ENCODE measurements at regions not wholly inside any gene's neighbourhood (a gene's known extent, or its start where the extent isn't known, plus 50 kb on each side); places are given as distances from the start of the nearest gene placed in this dataset.

DNA sequence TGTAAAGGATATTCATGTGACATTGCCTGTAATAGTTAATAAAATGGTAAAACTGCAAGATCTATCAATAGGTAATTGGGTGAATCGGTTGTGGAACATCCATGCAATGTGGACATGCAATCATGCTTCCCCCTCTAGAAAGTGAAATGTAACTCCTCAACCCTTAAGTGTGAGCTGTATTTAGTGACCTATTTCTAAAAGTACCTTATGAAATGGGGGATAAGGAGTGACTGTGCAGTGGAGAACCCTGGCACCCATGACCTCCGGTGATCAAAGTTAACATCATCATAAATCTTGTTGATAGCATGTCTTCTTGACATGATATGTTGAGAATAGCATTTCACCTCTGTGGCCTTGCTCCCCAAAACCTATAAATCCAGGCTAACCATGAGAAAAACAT is 53.6 kb upstream of the PPARGC1A start:
- Histone ChIP-seq H4K20me1 (replicated peaks in 1 of 2; ENCODE audit: control insufficient read depth in 1 of 2, insufficient read depth in 2 of 2, low read length in 2 of 2) (no peaks in the 10 kb centered on the region), H3K4me1 (replicated peaks in 1 of 4; ENCODE audit: control insufficient read depth in 3 of 4, insufficient read depth in 4 of 4, low read length in 3 of 4) (peaks cover 0 to 3% (median 0%) of the 10 kb centered on the region in 4 experiments; a peak in 2 of 7 replicates), H3K9ac (replicated peaks in 1 of 4; ENCODE audit: extremely low read depth in 1 of 4, low read depth in 3 of 4, low read length in 3 of 4) (no peak overlapping the region), H3K4me2 (ENCODE audit: insufficient read depth in 1 of 2, low read depth in 2 of 2, low read length in 2 of 2) (no peak overlapping the region), H3K27ac (ENCODE audit: low read depth, low read length) (no peak overlapping the region), H3K79me1 (ENCODE audit: low read depth, low read length) (no peaks in the 10 kb centered on the region), H3K4me3 (ENCODE audit: extremely low read depth in 1 of 4, insufficient read depth in 2 of 4, low read depth in 3 of 4, low read length in 4 of 4) (no peak overlapping the region), H3K18ac (ENCODE audit: extremely low read depth, low read length) (no peak overlapping the region), H2BK12ac (ENCODE audit: low read depth, low read length) (no peak overlapping the region), H3K36me3 (ENCODE audit: control insufficient read depth in 2 of 4, insufficient read depth in 4 of 4, low read length in 3 of 4) (no peaks in the 10 kb centered on the region), H2BK5ac (ENCODE audit: low read depth, low read length) (no peak overlapping the region), H2BK120ac (replicated peaks; ENCODE audit: low read depth, low read length) (no peak overlapping the region), H3K79me2 (ENCODE audit: control insufficient read depth in 1 of 2, insufficient read depth in 2 of 2, low read length in 2 of 2) (no peaks in the 10 kb centered on the region), H3K14ac (ENCODE audit: insufficient read length) (no peak overlapping the region), H2AK5ac (ENCODE audit: low read depth, low read length) (no peak overlapping the region), H3K9me3 (ENCODE audit: insufficient read depth in 2 of 2, low read depth in 1 of 2, low read length in 1 of 2) (no peaks in the 10 kb centered on the region), H3K4ac (replicated peaks; ENCODE audit: insufficient read length, low read depth, low read length) (no peak overlapping the region), H2AFZ (ENCODE audit: low read length) (no peak overlapping the region), H3K23ac (ENCODE audit: insufficient read length) (no peak overlapping the region), H4K5ac (ENCODE audit: insufficient read length, low read depth, low read length) (no peak overlapping the region), H4K91ac (replicated peaks; ENCODE audit: insufficient read length, low read length) (no peak overlapping the region), H2BK20ac (ENCODE audit: low read length) (no peak overlapping the region), H3K27me3 (replicated peaks in 1 of 4; ENCODE audit: control insufficient read depth in 3 of 4, extremely low read depth in 1 of 4, insufficient read depth in 3 of 4, low read length in 3 of 4) (no peaks in the 10 kb centered on the region), H3K23me2 (ENCODE audit: low read depth, low read length) (no peaks in the 10 kb centered on the region), H4K8ac (ENCODE audit: extremely low read depth, insufficient read depth, low read length) (no peak overlapping the region), H2BK15ac (ENCODE audit: low read length) (no peak overlapping the region), H3K56ac (replicated peaks; ENCODE audit: insufficient read length, low read depth, low read length) (no peak overlapping the region)
- ChIA-PET POLR2A (ENCODE audit: partially characterized antibody) (no interaction called here), CTCF (ENCODE audit: partially characterized antibody) (interaction anchor here (0.8 to 1.2 kb wide), 3 partner anchors 23 to 530 kb away, joined by 3 to 4 read pairs (median 3); partner anchors contain the start of gene PPARGC1A)
- FAIRE-seq, result no peak
- no peak for DNase-seq (ENCODE audit: low read depth in 1 of 2, low spot score in 2 of 2)
- 87% methylated on average over 2 of the region's 2 CpGs; no CpG with 5 or more reads in 1 of the 2 experiments for WGBS, 2 experiments (ENCODE audit: extremely low coverage in 1 of 2, insufficient coverage in 1 of 2, insufficient read length in 1 of 2, insufficient replicate concordance in 2 of 2, low coverage in 1 of 2, low lambda C conversion rate in 2 of 2, missing lambda C conversion rate in 1 of 2)
- TF ChIP-seq SP2 (IDR thresholded peaks at IDR 0.05; ENCODE audit: low read length) (no peak), SUZ12 (IDR thresholded peaks at IDR 0.05; ENCODE audit: low read length) (no peak), CBX8 (IDR thresholded peaks at IDR 0.05; ENCODE audit: borderline replicate concordance, low read depth, low read length) (no peak), PHF8 (conservative IDR thresholded peaks at IDR 0.05; ENCODE audit: low read depth, low read length) (no peak), TAF7 (optimal IDR thresholded peaks at IDR 0.05; ENCODE audit: borderline replicate concordance, low read depth, low read length) (no peak), HDAC6 (IDR thresholded peaks at IDR 0.05; ENCODE audit: low read depth, low read length) (no peak), CEBPB (IDR thresholded peaks at IDR 0.05; ENCODE audit: low read depth, low read length) (no peak), TCF12 (IDR thresholded peaks at IDR 0.05; ENCODE audit: low read depth, low read length) (no peak), KDM5A (IDR thresholded peaks at IDR 0.05; ENCODE audit: low read length) (no peak), SRF (IDR thresholded peaks at IDR 0.05; ENCODE audit: low read depth, low read length) (no peak), EGR1 (IDR thresholded peaks at IDR 0.05; ENCODE audit: borderline replicate concordance, low read depth, low read length) (no peak)
- TF ChIP-seq, protein P1, sequence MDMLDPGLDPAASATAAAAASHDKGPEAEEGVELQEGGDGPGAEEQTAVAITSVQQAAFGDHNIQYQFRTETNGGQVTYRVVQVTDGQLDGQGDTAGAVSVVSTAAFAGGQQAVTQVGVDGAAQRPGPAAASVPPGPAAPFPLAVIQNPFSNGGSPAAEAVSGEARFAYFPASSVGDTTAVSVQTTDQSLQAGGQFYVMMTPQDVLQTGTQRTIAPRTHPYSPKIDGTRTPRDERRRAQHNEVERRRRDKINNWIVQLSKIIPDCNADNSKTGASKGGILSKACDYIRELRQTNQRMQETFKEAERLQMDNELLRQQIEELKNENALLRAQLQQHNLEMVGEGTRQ (IDR thresholded peaks at IDR 0.05; ENCODE audit: low read length), result no peak
- TF ChIP-seq, protein P2, sequence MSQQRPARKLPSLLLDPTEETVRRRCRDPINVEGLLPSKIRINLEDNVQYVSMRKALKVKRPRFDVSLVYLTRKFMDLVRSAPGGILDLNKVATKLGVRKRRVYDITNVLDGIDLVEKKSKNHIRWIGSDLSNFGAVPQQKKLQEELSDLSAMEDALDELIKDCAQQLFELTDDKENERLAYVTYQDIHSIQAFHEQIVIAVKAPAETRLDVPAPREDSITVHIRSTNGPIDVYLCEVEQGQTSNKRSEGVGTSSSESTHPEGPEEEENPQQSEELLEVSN (IDR thresholded peaks at IDR 0.05), result no peak
